Vagina (tissue), 2 donors: ENCODE measurements at regions not wholly inside any gene's neighbourhood (a gene's known extent, or its start where the extent isn't known, plus 50 kb on each side); places are given as distances from the start of the nearest gene placed in this dataset.

Source experiments
- DNase-seq, 2 donors: peaks; one replicate each; pipeline ENCODE4 v3.0.0-alpha.2; 2017; ENCODE audit errors: extremely low spot score in 2 of 2
- H3K27ac ChIP-seq: fragments of 200-600 bp; sonication (generic); one replicate; pipeline ENCODE4 v1.5.1; 2019
- H3K27me3 ChIP-seq: fragments of 200-600 bp; sonication (generic); one replicate; pipeline ENCODE4 v1.5.1; 2019
- H3K36me3 ChIP-seq, 2 donors: fragments of 200-600 bp; sonication (generic); one replicate each; pipeline ENCODE4 v1.5.1; 2017 to 2019
- H3K4me1 ChIP-seq: fragments of 200-600 bp; sonication (generic); one replicate; pipeline ENCODE4 v1.5.1; 2019
- H3K4me3 ChIP-seq, 2 donors: fragments of 200-600 bp; sonication (generic); 1 replicate in 1 of 2; 2 replicates in 1 of 2; pipeline ENCODE4 v1.5.1; 2016 to 2019
- H3K9me3 ChIP-seq: fragments of 200-600 bp; sonication (generic); one replicate; pipeline ENCODE4 v1.5.1; 2019
- POLR2A ChIP-seq, 2 donors: fragments of 450-650 bp; IDR thresholded peaks; one replicate each; pipeline ENCODE4 v1.6.1; 2017; ENCODE audit warnings: antibody characterized with exemption in 2 of 2, mild to moderate bottlenecking in 2 of 2, moderate library complexity in 2 of 2
- POLR2AphosphoS5 ChIP-seq, 2 donors: sonication (generic); formaldehyde crosslinking; IDR thresholded peaks; one replicate each; pipeline ENCODE4 v1.9.0; 2017; ENCODE audit warnings: antibody characterized with exemption in 2 of 2, mild to moderate bottlenecking in 2 of 2, low read depth in 1 of 2; ENCODE audit not compliant: insufficient read depth in 1 of 2
- intact Hi-C: fragments of 100-400 bp; cut with DNase I; formaldehyde crosslinking; loops from one replicate; pipeline ENCODE4 v1.15.1; 2023
- TF ChIP-seq, protein P1 (sequence below), 3 experiments: fragments of 450-650 bp in 2 of 3; fragments of 200-600 bp in 1 of 3; sonication (generic) in 1 of 3; IDR thresholded peaks; one replicate each; pipeline ENCODE4 v1.5.1; 2017 to 2019; ENCODE audit warnings: antibody characterized with exemption in 3 of 3, mild to moderate bottlenecking in 2 of 3, moderate library complexity in 2 of 3

DNA sequence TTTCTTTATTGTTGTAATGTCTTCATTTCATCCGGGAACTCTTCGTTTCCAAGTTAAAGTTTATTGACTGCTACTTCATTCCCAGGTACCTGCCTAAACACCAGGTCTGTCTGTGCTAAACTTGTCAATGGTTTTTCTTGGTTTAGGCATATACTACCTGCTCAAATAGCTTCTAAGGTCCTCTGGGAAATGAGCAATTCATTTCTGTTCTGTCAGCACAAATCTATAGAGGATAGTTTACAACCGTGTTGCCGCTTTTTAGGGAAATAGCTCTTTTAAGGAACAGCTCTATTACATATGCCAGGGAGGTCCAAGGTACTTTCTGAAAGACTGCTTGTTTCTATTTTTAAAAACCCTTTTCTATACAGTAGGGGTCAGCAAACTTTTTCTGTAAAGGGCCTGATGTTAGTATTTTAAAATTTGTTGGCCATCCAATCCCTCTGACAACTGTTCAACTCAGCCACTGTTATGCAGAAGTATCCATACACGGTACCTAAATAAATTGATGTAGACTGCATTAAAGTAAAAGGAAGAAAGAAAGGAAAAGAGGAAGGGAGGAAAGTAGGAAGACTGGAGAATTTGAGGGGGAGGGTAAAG is 222.7 kb upstream of the PTBP2 start:
- Histone ChIP-seq H3K4me1 (no peaks in the 10 kb centered on the region), H3K27me3 (no peaks in the 10 kb centered on the region), H3K4me3 (no peak overlapping the region), H3K36me3 (no peaks in the 10 kb centered on the region), H3K9me3 (no peaks in the 10 kb centered on the region), H3K27ac (no peak overlapping the region)
- TF ChIP-seq, protein P1, sequence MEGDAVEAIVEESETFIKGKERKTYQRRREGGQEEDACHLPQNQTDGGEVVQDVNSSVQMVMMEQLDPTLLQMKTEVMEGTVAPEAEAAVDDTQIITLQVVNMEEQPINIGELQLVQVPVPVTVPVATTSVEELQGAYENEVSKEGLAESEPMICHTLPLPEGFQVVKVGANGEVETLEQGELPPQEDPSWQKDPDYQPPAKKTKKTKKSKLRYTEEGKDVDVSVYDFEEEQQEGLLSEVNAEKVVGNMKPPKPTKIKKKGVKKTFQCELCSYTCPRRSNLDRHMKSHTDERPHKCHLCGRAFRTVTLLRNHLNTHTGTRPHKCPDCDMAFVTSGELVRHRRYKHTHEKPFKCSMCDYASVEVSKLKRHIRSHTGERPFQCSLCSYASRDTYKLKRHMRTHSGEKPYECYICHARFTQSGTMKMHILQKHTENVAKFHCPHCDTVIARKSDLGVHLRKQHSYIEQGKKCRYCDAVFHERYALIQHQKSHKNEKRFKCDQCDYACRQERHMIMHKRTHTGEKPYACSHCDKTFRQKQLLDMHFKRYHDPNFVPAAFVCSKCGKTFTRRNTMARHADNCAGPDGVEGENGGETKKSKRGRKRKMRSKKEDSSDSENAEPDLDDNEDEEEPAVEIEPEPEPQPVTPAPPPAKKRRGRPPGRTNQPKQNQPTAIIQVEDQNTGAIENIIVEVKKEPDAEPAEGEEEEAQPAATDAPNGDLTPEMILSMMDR (IDR thresholded peaks at IDR 0.05): no peak
- TF ChIP-seq POLR2AphosphoS5 (IDR thresholded peaks at IDR 0.05; ENCODE audit: insufficient read depth in 1 of 2, low read depth in 1 of 2): no peak
- TF ChIP-seq POLR2A (IDR thresholded peaks at IDR 0.05): no peak
- no peak for DNase-seq
- intact Hi-C loops: no loop called here

DNA sequence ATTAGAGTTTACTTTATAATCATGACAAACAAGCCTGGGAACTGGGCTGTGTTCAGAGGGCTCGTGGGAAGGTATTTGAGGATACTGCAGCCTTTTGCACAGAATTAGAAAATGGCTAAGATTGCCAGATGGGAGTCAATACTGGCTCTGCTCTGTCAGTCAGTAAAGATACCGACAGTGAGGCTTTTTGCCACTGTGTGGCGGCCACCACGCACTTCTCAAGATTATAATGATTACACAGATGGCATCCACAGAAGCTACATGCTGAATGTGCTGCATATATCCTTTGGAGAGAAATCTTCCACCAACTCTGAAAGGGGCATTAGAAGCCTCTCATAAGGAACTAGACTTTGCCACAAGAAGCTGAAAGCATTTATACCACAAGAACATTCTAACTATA is 213.4 kb upstream of the PTBP2 start:
- intact Hi-C loops: no loop called here
- H3K36me3 ChIP-seq: no peaks in the 10 kb centered on the region
- H3K4me1 ChIP-seq: no peaks in the 10 kb centered on the region
- TF ChIP-seq, protein P1 (IDR thresholded peaks at IDR 0.05): no peak
- TF ChIP-seq POLR2AphosphoS5 (IDR thresholded peaks at IDR 0.05; ENCODE audit: insufficient read depth in 1 of 2, low read depth in 1 of 2) (no peak), POLR2A (IDR thresholded peaks at IDR 0.05) (no peak)
- no peaks in the 10 kb centered on the region for H3K27me3 ChIP-seq
- H3K9me3 ChIP-seq: no peaks in the 10 kb centered on the region
- no peak for DNase-seq
- H3K4me3 ChIP-seq: no peak overlapping the region
- H3K27ac ChIP-seq: no peak overlapping the region

DNA sequence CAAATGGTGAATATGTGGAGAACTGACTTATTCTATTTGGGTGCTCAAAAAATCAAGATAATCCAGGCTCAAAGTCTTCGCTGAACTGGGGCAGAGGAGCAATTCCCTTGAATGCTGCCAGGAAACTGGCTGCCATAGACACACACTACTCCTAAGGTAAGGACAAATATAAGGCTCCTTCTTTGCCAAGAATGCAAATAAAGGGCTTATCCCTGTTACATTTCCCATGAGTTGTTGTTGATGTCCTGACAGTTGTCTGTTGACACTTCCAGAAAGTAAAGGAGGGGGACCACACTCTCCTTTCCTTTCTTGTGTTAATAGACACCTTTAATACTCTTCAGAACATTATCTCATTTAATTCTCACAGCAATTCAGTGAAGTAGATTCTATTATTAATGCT is 212.2 kb upstream of the PTBP2 start:
- TF ChIP-seq, protein P1 (IDR thresholded peaks at IDR 0.05): no peak
- TF ChIP-seq POLR2AphosphoS5 (IDR thresholded peaks at IDR 0.05; ENCODE audit: insufficient read depth in 1 of 2, low read depth in 1 of 2): no peak

DNA sequence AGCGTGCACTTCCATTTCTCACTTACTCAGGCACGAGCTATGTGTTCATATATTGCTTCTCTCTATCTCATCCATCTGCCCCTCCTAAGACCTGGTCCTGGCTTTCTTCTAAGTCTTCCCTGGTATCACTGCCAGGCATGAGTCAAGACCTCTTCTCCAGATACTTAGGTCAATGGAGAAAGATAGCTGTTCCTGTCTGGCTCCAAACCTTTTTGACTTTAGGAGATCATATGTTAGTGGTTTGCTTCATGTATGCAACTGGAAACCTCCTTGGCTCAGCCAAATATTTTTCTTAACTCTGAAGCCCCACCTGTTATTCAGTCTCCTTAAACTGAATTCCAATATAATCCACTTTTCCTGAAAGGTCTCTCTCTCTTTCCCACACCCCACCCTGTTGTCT is 211.6 kb upstream of the PTBP2 start:
- DNase-seq: no peak
- H3K4me3 ChIP-seq: no peak overlapping the region
- TF ChIP-seq, protein P1 (IDR thresholded peaks at IDR 0.05): no peak
- TF ChIP-seq POLR2AphosphoS5 (IDR thresholded peaks at IDR 0.05; ENCODE audit: insufficient read depth in 1 of 2, low read depth in 1 of 2): no peak
- no peak for TF ChIP-seq POLR2A (IDR thresholded peaks at IDR 0.05)
- H3K4me1 ChIP-seq: no peaks in the 10 kb centered on the region
- no peaks in the 10 kb centered on the region for H3K36me3 ChIP-seq
- intact Hi-C loops: no loop called here
- H3K27ac ChIP-seq: no peak overlapping the region
- H3K27me3 ChIP-seq: no peaks in the 10 kb centered on the region
- H3K9me3 ChIP-seq: no peaks in the 10 kb centered on the region

More for the DNA sequence above, 212.2 kb upstream of the PTBP2 start:
- Histone ChIP-seq H3K4me1 (no peaks in the 10 kb centered on the region), H3K4me3 (no peak overlapping the region), H3K9me3 (no peaks in the 10 kb centered on the region), H3K27me3 (no peaks in the 10 kb centered on the region), H3K36me3 (no peaks in the 10 kb centered on the region), H3K27ac (no peak overlapping the region)
- DNase-seq: no peak
- intact Hi-C loops: no loop called here

DNA sequence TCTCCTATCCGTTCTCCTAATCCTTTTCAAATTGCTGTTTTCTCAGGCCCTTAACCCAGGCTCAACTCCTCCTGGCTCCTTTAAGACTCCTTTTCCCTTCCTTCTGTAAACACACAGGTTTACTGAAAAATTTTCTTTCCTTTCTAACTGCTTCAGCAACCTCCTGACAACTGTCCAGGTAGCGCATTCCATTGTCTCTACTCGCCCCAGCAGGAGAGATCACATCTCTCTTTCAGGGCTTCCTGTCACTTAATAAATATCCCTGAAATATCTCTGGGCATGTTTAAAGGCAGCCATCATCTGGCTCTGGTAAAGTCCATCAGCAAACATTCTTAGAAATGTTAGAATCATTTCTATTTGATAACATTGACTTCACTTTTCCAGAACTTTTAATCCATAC is 211.2 kb upstream of the PTBP2 start:
- DNase-seq: no peak
- Histone ChIP-seq H3K36me3 (no peaks in the 10 kb centered on the region), H3K27ac (no peak overlapping the region), H3K9me3 (no peaks in the 10 kb centered on the region), H3K4me1 (no peaks in the 10 kb centered on the region), H3K4me3 (no peak overlapping the region), H3K27me3 (no peaks in the 10 kb centered on the region)
- intact Hi-C loops: no loop called here
- TF ChIP-seq POLR2AphosphoS5 (IDR thresholded peaks at IDR 0.05; ENCODE audit: insufficient read depth in 1 of 2, low read depth in 1 of 2): no peak
- TF ChIP-seq, protein P1 (IDR thresholded peaks at IDR 0.05): no peak
- TF ChIP-seq POLR2A (IDR thresholded peaks at IDR 0.05): no peak
